OCI-LY3 (cell line): ENCODE measurements at regions not wholly inside any gene's neighbourhood (a gene's known extent, or its start where the extent isn't known, plus 50 kb on each side); places are given as distances from the start of the nearest gene placed in this dataset.

Source experiments
- H2AFZ ChIP-seq: fragments of 200-600, 300-600 bp; shearing (Covaris generic); 2 replicates; pipeline ENCODE4 v1.6.0; 2014; ENCODE audit warnings: antibody characterized with exemption, low read depth, low read length
- H3K27ac ChIP-seq: fragments of 200-600, 300-600 bp; sonication (generic); 2 replicates; pipeline ENCODE4 v1.5.1; 2014; ENCODE audit warnings: mild to moderate bottlenecking, low read length, moderate library complexity, mixed read lengths
- H3K27me3 ChIP-seq: fragments of 200-600, 300-600 bp; sonication (generic); 2 replicates; pipeline ENCODE4 v1.6.1; 2014; ENCODE audit warnings: low read depth, low read length, mixed read lengths
- H3K36me3 ChIP-seq: fragments of 200-600, 300-600 bp; sonication (generic); replicated peaks from 2 replicates; pipeline ENCODE3; 2014; ENCODE audit warnings: low read depth, low read length, mixed read lengths
- H3K4me1 ChIP-seq: fragments of 300-600, 200-600 bp; sonication (generic); 2 replicates; pipeline ENCODE4 v1.6.1; 2014; ENCODE audit warnings: low read length, mixed read lengths
- H3K4me2 ChIP-seq: fragments of 200-600, 300-600 bp; sonication (generic); 2 replicates; pipeline ENCODE4 v1.6.1; 2014; ENCODE audit warnings: low read length, mixed read lengths
- H3K4me3 ChIP-seq: fragments of 300-600, 200-600 bp; sonication (generic); 2 replicates; pipeline ENCODE4 v1.5.1; 2014; ENCODE audit warnings: antibody characterized with exemption, mild to moderate bottlenecking, low read length, moderate library complexity
- H3K79me2 ChIP-seq: fragments of 300-600, 200-600 bp; shearing (Covaris generic); 2 replicates; pipeline ENCODE4 v1.6.1; 2014; ENCODE audit warnings: mild to moderate bottlenecking, low read length, mixed read lengths
- H3K9ac ChIP-seq: fragments of 300-600, 200-600 bp; shearing (Covaris generic); 2 replicates; pipeline ENCODE4 v1.6.0; 2014; ENCODE audit warnings: mild to moderate bottlenecking, low read length, moderate library complexity
- H3K9me3 ChIP-seq: fragments of 200-600, 300-600 bp; shearing (Covaris generic); 2 replicates; pipeline ENCODE4 v1.6.1; 2014; ENCODE audit warnings: low read length, mixed read lengths; ENCODE audit not compliant: insufficient read depth
- H4K20me1 ChIP-seq: fragments of 200-600, 300-600 bp; sonication (generic); 2 replicates; pipeline ENCODE4 v1.6.1; 2016; ENCODE audit warnings: low read length, mixed read lengths; ENCODE audit not compliant: insufficient read depth
- EZH2phosphoT487 ChIP-seq: fragments of 200-600 bp; shearing (Covaris generic); IDR thresholded peaks from 2 replicates; pipeline ENCODE4 v1.6.1; 2018; ENCODE audit warnings: antibody characterized with exemption, mixed run types, low read depth
- TF ChIP-seq, protein P1 (sequence below): fragments of 200-600, 300-600 bp; sonication (generic); IDR thresholded peaks from 2 replicates; pipeline ENCODE4 v1.5.1; 2014; ENCODE audit warnings: antibody characterized with exemption, low read length, low read depth

DNA sequence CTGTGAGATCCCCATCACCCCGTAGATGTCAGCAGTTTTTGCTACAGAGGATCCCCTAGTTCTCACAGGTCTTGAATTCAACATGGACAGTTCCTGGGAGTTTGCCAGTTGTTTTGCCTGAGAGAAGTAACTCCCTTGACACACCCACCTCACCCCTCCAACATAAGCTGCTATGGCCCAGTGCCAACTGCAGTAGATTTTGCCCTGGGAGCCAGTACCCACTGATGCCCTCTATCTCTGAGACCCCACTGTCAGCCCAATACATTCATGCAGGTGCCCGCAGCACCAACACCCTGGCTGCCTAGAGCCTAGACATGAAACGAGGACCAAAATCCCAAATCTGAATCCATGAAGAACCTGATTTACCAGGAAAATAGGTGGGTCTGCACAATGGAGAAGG, 583.9 kb upstream of the CTNND2 start:
- Histone ChIP-seq H4K20me1 (no peaks in the 10 kb centered on the region), H3K4me2 (no peak overlapping the region), H2AFZ (no peak overlapping the region), H3K4me3 (no peak overlapping the region), H3K27me3 (no peaks in the 10 kb centered on the region), H3K36me3 (no peaks in the 10 kb centered on the region), H3K9ac (no peak overlapping the region), H3K4me1 (no peaks in the 10 kb centered on the region), H3K27ac (no peak overlapping the region), H3K9me3 (no peaks in the 10 kb centered on the region), H3K79me2 (no peaks in the 10 kb centered on the region)
- TF ChIP-seq, protein P1, sequence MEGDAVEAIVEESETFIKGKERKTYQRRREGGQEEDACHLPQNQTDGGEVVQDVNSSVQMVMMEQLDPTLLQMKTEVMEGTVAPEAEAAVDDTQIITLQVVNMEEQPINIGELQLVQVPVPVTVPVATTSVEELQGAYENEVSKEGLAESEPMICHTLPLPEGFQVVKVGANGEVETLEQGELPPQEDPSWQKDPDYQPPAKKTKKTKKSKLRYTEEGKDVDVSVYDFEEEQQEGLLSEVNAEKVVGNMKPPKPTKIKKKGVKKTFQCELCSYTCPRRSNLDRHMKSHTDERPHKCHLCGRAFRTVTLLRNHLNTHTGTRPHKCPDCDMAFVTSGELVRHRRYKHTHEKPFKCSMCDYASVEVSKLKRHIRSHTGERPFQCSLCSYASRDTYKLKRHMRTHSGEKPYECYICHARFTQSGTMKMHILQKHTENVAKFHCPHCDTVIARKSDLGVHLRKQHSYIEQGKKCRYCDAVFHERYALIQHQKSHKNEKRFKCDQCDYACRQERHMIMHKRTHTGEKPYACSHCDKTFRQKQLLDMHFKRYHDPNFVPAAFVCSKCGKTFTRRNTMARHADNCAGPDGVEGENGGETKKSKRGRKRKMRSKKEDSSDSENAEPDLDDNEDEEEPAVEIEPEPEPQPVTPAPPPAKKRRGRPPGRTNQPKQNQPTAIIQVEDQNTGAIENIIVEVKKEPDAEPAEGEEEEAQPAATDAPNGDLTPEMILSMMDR: no peak
- no peak for TF ChIP-seq EZH2phosphoT487

DNA sequence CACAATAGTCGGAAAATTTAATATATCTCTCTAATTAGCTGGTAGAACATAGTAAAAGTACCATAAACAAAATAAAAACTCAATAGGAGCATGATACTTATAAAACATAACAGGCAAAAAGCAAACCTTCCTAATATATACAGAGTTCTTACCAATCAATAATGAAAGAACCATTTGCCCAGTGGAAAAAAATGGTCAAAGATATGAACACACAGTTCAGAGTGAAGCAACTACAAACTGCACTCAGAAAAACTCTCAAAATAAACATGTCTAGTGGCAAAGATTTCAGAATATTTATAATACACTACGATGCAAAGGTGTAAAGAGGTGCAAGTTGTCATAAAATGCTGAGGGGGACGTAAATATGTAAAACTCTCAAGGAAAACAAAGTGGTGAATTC, 576.2 kb upstream of the CTNND2 start:
- Histone ChIP-seq H3K79me2 (no peaks in the 10 kb centered on the region), H3K4me3 (no peak overlapping the region), H3K27me3 (no peaks in the 10 kb centered on the region), H4K20me1 (no peaks in the 10 kb centered on the region), H3K27ac (no peak overlapping the region), H3K9me3 (no peaks in the 10 kb centered on the region), H3K4me2 (no peak overlapping the region), H2AFZ (no peak overlapping the region), H3K36me3 (no peaks in the 10 kb centered on the region), H3K4me1 (no peaks in the 10 kb centered on the region), H3K9ac (no peak overlapping the region)
- TF ChIP-seq, protein P1: no peak
- no peak for TF ChIP-seq EZH2phosphoT487

DNA sequence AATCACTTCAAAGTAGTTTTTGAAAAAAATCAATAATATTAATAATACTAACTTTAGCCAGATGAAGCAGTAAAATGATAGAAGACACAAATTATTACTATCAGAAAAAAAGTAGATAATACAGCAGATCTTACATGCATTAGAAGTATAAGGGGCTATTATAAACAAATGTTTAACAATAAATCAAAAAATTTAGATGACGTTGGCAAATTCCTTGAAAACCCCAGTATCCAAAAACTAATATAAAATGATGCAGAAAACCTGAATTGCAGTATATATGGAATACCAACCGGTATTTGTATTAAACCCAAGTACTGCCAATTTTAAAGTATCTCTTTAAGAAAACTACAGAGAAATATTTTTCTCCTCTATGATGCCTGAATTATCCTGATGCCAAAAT, 573.3 kb upstream of the CTNND2 start:
- Histone ChIP-seq H3K9me3 (no peaks in the 10 kb centered on the region), H3K27me3 (no peaks in the 10 kb centered on the region), H2AFZ (no peak overlapping the region), H3K27ac (no peak overlapping the region), H4K20me1 (no peaks in the 10 kb centered on the region), H3K4me1 (no peaks in the 10 kb centered on the region), H3K9ac (no peak overlapping the region), H3K79me2 (no peaks in the 10 kb centered on the region), H3K36me3 (no peaks in the 10 kb centered on the region), H3K4me2 (no peak overlapping the region), H3K4me3 (no peak overlapping the region)
- TF ChIP-seq, protein P1: no peak
- no peak for TF ChIP-seq EZH2phosphoT487

DNA sequence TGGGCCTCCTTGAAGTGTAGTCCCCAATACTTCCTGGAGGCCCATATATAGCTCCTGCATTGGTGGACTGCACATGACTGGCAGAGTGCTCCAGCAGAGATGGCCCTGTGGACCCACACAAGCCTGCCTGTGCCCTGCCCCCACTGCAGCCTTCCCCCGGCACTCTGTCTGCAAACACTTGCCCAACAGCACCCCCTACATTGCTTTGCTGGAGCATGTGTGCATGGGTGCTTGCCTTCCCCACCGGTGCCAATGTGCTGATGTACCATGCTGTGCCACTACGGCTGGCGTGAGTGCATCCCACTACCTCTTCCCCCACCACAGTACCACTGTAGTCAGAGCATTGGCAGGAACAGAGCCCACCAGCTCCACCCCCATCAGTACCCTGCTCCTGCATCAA, 563.6 kb upstream of the CTNND2 start:
- no peak overlapping the region for H2AFZ ChIP-seq
- no peaks in the 10 kb centered on the region for H3K79me2 ChIP-seq
- no peak overlapping the region for H3K4me2 ChIP-seq
- no peak overlapping the region for H3K4me3 ChIP-seq
- TF ChIP-seq EZH2phosphoT487: no peak
- TF ChIP-seq, protein P1: no peak
- H3K36me3 ChIP-seq: no peaks in the 10 kb centered on the region
- H4K20me1 ChIP-seq: no peaks in the 10 kb centered on the region
- H3K27ac ChIP-seq: no peak overlapping the region
- no peaks in the 10 kb centered on the region for H3K27me3 ChIP-seq
- no peak overlapping the region for H3K9ac ChIP-seq
- no peaks in the 10 kb centered on the region for H3K9me3 ChIP-seq
- H3K4me1 ChIP-seq: no peaks in the 10 kb centered on the region
